GM12892 (cell line): ENCODE measurements at regions not wholly inside any gene's neighbourhood (a gene's known extent, or its start where the extent isn't known, plus 50 kb on each side); places are given as distances from the start of the nearest gene placed in this dataset.

Experiments
- DNase-seq: peaks from one replicate; pipeline ENCODE4 v3.0.0; 2011; ENCODE audit not compliant: insufficient read length
- FAIRE-seq: peaks from 2 replicates; lab custom pipeline; 2011; peaks lifted over from hg19 to GRCh38; lab: Jason Lieb, UNC
- POLR2A ChIP-seq: IDR thresholded peaks from 2 replicates; pipeline ENCODE4 v1.6.1; 2011; ENCODE audit warnings: low read depth, low read length, control low read depth
- POLR2AphosphoS5 ChIP-seq: IDR thresholded peaks from 2 replicates; pipeline ENCODE4 v1.6.1; 2011; ENCODE audit warnings: low read depth, low read length, control low read depth
- TAF1 ChIP-seq: IDR thresholded peaks from 2 replicates; pipeline ENCODE4 v1.6.1; 2011; ENCODE audit warnings: low read depth, mild to moderate bottlenecking, control low read depth, low read length, borderline replicate concordance

GRCh38 chr5:88666761-88667495, 216.1 kb downstream of the MEF2C start:
- FAIRE-seq (peak; percentile 95), DNase-seq (no peak)
- TF ChIP-seq POLR2A (no peak), TAF1 (no peak), POLR2AphosphoS5 (no peak)

- DNase-seq (no peak), FAIRE-seq (peak; percentile 50)
- TF ChIP-seq POLR2AphosphoS5 (no peak), TAF1 (no peak), POLR2A (no peak)
Observed at GRCh38 chr5:88665750-88666215, 217.2 kb downstream of the MEF2C start.

DNA sequence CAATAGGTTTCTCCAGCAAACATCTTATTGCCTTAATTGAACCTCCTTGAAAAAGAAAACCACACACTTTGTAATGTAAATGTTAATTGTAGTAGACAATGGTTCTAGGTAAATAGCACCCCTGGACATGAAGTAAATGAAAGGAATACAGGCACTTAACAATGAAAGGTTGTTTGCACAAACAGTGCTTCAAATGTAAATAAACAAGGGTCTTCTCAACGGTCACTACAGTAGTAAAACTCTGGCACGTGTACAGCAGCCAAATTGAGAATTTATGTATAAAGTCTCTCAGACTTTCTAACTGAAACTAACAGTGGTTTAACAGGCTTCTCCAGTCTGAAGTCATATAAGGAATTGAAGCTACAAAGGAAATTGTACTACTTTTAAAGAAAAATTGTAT, 218.3 kb downstream of the MEF2C start:
- TF ChIP-seq POLR2A (no peak), POLR2AphosphoS5 (no peak), TAF1 (no peak)
- DNase-seq = no peak
- FAIRE-seq = no peak

GRCh38 chr5:88663793-88664216, 219.2 kb downstream of the MEF2C start:
- TF ChIP-seq POLR2AphosphoS5 = no peak
- TF ChIP-seq TAF1 = no peak
- no peak for TF ChIP-seq POLR2A
- no peak for FAIRE-seq
- no peak for DNase-seq

- TF ChIP-seq POLR2AphosphoS5 (no peak), POLR2A (no peak), TAF1 (no peak)
- FAIRE-seq (no peak), DNase-seq (no peak)
Observed at GRCh38 chr5:88662846-88663245, 220.1 kb downstream of the MEF2C start.

GRCh38 chr5:88661806-88662207, 221.2 kb downstream of the MEF2C start:
- FAIRE-seq (no peak), DNase-seq (no peak)
- TF ChIP-seq POLR2A (no peak), TAF1 (no peak), POLR2AphosphoS5 (no peak)

DNA sequence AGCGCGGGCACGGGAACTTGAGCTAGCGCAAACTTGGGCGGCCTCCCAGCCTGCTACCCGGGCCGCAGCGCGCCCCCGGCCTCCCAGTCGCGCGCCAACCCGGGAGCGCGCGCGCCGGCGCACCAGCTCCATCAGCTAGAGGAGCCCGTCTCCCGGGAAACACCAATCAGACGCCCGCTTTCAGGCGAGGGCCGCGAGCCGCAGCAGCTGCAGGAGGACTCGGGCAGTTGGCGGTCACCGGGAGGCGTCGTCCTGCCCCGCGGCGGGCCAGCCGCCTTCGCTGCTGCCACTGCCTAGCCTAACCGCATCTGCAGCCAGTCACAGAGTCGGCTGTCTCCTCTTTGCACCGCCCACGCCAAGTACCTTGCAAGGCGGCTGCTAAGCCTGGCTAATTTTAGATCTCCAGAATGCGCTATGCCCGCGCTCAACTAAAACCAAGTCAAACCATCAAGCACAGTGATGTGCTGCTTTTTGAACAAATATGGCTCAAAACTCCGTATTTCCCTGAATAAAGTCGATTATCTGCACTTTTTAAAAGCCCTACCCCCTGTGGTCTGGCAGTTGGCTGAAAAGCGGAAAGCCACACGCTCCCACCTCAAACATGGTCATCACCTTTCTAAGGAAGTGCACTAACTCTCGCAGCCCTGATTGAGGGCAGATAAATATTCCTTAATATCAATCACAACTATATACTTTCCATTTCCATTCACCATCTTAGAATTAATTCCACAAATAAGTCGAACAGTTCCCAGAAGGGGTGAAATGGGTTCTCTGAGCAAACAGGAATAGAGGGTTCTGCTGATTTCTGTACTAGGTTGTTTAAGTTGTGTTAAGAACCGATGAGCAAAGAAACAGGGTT, 221.8 kb downstream of the MEF2C start:
- DNase-seq = peak; percentile 64

DNA sequence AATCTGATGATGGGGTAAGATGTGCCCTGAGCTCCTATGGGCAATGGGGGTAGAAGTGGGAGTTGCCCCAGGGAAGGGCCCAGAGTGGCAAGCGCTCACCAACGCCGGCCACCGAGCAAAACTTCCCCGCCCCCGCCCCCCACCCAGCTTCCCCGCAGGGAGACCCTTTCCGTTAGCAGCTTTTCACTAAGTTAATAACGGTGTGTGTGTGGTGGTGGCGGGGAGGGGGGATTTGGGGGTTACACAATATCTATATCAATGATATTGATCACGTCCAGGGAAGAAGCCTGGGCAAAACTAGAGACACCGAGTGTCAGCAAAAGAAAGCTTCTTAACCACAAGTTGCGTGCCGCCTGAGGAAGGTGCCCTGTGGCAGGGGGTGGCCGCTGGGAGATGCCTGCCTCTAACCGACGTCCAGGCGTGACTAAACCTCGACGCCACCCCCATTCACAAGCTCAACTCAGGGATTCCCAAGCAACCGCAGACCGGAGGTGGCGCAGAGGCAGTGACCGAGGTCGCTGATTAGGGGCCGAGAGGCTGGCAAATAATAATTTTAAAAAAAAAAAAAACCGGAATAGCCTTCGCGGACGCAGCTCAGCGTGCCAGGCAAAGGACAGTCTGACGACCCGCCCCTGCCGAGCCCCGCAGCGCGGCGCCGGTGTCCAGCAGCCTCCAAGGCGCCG, 222.6 kb downstream of the MEF2C start:
- FAIRE-seq (peak; percentile 80), DNase-seq (no peak)
- TF ChIP-seq POLR2AphosphoS5 = no peak
- no peak for TF ChIP-seq TAF1
- TF ChIP-seq POLR2A = no peak

More for the DNA sequence above, 221.8 kb downstream of the MEF2C start:
- FAIRE-seq = peak; percentile 92
- TF ChIP-seq TAF1 (no peak), POLR2A (no peak), POLR2AphosphoS5 (no peak)

DNA sequence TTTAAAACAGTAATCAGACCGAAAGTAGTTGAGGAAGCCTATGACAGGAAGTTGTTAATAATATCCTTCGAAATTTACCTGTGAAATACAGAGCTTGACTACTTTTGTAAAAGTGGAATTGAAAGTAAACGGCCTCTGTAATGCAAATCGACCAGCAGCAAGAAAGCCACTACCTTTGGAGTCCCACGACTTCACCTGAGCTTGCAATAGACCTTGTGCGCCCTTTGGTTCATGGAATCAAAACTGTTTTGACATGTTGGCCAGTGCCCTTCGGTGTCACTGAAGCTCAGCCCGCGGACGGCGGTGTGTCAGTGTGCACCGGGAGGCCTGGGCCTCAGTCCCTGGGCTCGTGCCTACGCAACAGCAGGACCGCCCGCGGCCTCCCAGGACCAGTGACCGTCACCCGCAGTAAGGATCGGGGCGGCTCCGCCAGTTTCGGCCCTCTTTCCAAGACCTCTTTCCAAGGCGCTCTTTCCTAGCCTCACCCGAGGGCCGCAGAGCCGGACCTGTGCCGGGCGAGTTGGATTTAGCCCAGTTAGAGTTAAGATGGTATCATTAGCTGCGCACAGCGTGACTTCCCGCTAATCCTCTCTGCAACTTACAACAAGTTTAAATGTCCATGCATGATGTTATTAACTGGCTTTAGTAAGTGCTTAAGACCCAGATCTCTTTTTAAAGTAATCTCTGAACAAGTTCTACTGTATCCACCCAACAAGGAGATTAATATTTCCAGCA, 223.3 kb downstream of the MEF2C start:
- peak; percentile 94 for FAIRE-seq
- no peak for DNase-seq
- no peak for TF ChIP-seq POLR2AphosphoS5

- FAIRE-seq (no peak), DNase-seq (no peak)
- TF ChIP-seq TAF1 = no peak
- TF ChIP-seq POLR2A = no peak
- TF ChIP-seq POLR2AphosphoS5 = no peak
Observed at GRCh38 chr5:88658886-88659285, 224.1 kb downstream of the MEF2C start.
